ENCODE measurements at regions not wholly inside any gene's neighbourhood (a gene's known extent, or its start where the extent isn't known, plus 50 kb on each side); places are given as distances from the start of the nearest gene placed in this dataset.
"Not testable (repeated sequence)": the region's sequence is repeated elsewhere in the genome, so short reads cannot be mapped to it uniquely, and the experiment has no call there.

DNA sequence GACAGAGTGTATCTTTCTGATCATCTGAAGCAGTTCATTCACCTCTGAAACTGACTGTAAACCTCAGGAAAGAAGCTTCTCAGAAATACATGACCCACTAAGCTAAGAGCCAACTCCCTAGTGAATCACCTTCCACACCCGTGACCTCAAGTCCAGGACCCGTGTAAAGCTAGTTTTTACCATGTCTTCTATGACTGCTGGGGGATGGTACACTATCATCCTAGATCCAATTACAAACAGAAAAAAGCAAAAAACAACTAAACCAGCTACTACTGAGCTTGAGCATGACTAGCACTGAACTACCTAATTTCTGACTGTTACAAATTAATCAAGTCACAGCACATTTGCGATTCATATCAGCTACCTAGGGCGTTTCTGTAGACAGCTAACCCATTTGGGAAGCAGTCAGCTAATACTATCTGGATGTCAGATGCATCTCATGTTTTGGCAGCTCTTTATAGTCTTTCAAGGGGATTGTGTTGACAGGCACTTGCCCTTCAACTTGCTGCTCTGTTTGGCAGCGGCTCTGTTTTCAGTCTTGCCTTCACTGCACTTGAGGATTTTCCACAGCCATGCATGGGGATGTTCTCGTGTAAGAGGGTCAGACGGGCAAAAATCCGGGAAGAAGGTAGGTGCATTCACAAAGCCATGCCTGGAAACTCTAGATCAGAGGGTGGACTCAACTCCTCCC, 350.3 kb downstream of the ANAPC1 start:
- DNase-seq (ENCODE audit: low read depth), result not testable (repeated sequence)

DNA sequence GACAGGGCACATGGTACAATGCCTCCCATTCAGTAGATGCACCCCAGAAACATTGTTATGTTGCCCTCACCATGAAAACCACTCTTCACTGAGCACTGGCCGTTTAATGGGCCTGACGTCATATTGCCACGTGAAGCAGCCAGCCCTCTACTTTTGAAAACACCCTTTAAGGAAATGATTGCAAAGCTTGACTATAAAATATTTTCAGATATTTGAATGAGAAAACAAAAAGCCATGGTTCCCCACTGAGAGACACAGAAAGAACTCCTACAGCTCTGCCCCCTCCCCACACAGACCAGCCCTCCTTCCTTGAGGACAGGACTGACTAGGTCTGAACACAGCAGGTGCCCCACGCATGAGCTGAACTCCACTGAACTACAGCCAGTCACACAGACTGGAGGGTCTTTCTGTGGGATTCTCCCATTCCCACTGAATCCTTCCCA, 349.1 kb downstream of the ANAPC1 start:
- no peak for DNase-seq (ENCODE audit: low read depth)

DNA sequence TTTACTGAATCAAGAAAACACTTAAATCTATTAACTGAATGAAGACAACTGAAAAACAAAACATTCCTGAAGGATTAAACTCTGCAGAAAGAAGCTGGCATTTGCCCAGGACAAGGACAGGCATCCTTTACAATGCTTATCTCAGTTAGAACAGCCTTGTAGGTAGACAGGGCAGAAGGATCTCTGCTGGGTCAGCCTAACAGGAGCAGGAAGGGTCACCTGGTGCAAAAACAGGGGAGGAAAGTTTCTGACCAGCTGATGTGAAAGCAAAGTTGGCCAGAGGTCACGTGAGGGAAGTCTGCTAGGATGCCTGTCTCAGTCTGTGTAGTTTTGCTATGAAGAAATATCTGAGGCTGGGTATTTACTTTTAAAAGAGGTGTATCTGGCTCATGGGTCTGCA, 348.6 kb downstream of the ANAPC1 start:
- no peak for DNase-seq (ENCODE audit: low read depth)

DNA sequence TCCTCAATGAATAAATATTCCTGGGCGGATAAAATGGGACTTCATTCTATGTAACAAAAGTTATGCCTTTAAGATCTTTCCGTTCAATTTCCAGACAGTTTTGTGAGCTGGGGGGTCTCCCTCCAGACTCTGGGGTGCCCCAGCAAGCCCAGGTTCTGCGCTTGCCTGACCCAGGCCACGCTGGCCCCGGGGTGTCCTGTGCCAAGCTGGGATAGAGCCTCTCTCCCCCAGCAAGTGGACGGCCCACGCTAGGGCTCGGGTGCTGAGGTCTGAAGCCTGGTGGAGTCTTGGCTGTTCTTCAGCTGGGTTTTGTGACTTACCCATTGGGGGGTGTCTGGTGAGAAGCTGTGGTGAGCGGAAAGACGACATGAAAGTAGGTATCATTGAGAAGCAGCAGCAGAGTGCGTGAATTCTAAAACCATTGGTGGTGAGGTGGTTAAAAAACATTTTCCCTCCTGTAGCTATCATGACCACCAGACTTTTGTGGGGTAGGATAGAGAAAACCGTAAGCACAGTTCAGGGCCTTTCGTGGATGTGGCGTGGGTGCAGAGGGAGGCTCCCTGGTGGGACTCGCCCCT, 346.8 kb downstream of the ANAPC1 start:
- DNase-seq (ENCODE audit: low read depth), result no peak

DNA sequence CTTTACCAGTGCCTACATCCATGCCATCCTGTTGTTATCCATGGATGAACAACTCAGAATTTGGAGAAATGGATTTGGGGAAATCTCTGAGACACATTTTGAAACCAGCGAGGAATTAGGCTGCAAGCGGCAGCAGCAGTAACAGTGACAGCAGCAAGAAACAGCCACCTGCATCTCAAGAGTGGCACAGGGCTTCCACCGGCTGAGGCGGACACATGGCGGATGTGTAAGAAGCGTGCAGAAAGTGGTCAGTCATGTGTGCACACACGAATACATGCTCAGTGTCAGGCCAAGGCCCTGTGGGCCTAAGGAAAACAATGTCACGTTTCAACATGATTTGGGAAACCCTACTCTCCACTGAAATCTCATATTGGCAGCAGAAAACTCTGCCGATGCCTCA, 344.0 kb downstream of the ANAPC1 start:
- DNase-seq (ENCODE audit: low read depth), result not testable (repeated sequence)

DNA sequence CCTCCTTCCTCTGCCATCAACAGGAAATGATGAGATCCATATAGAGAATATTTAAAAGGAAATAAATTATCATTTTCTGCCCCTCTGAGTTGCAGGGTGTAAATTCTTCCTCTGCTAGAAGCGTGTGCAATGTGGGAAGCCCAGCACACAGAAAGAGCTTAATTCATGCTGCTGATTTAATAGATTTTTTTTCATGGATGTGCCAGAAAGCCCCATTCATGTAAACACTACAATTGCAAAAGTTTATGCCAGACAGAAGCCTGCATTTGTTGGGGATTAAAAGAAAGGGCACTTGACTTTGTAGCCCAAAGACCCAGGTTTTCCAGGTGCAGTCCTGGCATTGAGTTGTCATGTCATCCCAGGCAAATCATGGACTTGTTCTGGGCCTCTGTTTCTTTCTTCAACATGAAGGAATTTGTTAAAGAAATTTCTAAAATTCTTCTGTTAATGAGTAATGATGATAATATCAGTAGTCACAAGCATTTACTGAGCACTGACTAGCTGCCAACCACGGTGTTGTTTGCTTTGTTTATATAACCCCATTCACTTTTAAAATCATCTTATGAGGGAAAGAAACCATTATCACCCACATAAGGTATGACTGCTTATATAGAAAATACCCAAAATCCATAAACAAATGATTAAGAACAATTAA, 341.7 kb downstream of the ANAPC1 start:
- DNase-seq (ENCODE audit: low read depth), result not testable (repeated sequence)

DNA sequence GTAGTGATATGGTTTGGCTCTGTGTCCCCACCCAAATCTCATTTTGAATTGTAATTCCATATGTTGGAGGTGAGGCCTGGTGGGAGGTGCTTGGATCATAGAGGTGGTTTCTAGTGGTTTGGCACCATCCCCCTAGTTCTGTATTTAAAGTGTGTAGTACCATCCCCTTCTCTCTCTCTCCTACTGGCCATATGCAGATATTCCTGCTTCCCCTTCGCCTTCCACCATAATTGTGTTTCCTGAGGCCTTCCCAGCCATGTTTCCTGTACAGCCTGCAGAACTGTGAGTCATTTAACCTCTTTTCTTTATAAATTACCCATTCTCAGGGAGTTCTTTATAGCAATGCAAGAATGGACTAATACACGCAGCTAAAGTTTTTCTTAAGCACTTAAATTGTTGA, 340.0 kb downstream of the ANAPC1 start:
- not testable (repeated sequence) for DNase-seq (ENCODE audit: low read depth)

DNA sequence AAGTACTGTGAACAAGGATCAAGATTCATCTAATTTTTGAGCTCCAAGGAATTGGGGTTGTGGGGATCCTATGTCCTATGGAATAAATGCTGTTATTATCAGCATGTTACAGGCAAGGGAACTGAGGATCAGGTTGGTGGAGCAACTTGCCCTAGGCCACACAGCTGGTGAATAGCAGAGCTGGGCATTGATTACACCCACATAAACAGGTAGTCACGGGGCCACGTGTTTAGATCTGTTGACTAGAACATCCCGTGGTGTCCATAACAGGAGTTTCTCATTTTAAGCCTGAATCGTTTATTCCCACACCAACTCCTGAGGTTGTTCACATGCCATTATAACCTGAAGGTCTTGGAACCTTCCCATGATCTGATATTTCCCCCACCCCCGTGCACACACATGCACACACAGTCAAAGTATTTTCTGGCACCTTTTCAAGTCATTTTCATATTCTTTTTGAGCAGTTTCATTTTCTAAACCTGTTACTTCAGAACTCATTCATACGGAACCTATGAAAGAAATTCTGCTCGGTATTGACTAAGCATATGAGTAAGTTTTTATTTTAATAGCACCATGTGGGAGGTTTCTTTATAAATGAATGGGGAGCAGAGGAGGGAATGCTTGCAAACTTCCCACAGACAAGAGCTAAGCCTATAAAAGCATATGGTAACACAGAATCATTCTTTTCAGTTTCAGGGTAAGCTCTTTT, 338.1 kb downstream of the ANAPC1 start:
- not testable (repeated sequence) for DNase-seq (ENCODE audit: low read depth)

DNA sequence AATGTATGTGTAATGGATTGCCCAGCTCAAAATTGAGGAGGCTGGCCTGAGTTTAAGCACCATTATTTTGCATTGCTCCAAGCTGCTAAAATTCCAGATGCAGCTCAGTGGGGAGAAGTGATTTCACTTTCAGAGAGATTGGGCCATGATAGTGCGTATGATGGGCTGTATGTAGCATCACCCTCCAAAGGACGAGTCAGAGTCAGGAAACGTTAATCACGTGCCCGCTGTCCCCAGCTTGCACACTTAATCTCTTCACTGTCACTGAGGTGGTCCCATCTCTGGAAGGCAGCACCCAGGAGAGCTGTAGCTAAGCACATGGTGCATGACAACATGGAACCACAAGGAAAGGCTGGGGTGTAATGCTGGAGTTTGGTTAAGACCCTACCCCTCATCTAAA, 337.4 kb downstream of the ANAPC1 start:
- DNase-seq (ENCODE audit: low read depth), result not testable (repeated sequence)

DNA sequence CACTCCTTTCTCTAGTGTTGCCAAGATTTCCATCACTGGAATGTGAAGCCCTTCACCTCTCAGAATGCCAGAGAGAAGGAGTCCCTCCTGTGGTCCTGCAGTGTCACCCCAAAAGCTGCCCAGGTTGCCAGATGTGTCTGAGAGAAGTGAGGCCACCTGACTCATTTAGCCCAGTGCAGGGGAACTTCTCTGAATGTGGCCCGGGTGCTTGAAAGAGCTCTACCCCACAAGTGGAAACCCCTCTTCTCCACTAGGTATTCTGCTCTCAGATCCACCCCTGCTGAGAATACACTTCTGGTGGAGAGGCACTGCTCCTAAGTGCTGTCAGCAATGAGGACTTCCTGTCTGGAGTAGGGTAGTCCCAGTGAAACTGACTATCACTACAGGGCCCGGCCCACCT, 334.8 kb downstream of the ANAPC1 start:
- not testable (repeated sequence) for DNase-seq (ENCODE audit: low read depth)

DNA sequence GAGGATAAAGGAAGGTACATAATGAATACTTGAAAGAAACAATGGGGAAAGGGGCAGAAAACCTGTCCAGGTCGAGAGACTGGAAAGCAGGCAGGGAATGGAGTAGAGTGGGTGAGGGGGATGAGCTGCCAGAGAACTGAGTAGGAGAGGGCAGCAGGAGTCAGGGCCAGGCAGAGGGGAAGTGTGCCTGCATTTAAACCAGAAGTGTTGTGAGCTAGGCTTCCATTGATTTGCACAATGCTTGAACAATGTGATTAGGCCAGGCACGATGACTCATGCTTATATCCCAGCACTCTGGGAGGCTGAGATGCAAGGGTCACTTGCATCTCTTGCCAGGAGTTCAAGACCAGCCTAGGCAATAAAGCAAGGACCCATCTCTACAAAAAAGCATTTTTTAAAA, 332.6 kb downstream of the ANAPC1 start:
- not testable (repeated sequence) for DNase-seq (ENCODE audit: low read depth)

DNA sequence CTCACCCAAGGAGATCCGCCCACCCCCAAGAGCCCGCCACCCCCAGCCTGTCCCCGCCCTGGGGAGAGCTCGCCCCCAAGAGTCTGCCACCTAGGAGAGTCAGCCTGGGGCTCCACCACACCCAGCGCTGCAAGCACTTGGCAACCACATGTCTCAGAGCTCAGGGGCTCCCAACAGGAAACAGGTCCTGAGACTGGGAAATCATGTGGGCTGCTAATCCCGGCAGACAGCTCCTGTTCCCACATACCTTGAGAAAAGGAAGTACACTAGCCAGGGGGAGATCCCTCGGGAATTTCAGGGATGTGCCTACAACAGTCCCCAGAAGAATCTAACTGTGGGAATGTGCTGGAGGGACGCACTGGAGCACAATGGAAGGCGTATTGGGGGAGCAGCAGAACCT, 331.4 kb downstream of the ANAPC1 start:
- not testable (repeated sequence) for DNase-seq (ENCODE audit: low read depth)

DNA sequence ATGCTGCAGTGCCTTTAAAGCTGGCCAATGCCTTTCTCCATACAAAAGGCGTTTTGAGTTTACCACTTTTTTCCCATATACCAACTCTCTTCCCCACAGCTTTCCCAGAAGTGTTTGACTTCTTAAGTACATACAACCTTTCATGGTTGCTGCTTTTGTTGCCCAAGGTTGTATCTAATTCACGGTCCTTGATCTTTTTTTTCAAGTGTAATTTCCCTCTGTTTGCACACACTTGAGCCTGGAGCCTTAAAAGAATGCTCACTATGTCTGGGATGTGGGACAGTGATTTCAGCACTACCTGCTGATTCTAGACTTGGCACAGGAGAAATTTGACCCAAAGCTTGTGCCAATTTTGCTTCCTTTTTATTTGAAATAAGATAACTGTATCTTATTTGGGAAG, 324.7 kb downstream of the ANAPC1 start:
- DNase-seq (ENCODE audit: low read depth), result not testable (repeated sequence)

DNA sequence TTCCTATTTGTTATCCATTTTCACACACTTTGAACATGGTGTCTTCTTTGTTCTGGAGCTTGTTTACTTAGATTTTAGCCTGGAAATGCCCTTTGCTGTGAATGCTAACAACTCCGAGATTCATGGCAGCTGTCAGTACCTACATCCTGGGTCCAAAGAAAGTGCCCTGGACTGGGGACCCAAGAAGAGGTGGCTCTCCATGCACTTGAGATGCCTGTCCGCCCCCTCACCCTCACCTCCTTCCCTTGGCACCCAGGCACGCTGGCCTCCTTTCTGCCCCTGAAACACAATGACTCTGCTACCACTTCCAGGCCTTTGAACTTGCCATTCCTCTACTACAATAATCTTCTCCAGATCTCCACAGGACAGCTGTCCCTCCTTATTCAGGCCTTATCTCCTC, 324.2 kb downstream of the ANAPC1 start:
- not testable (repeated sequence) for DNase-seq (ENCODE audit: low read depth)

DNA sequence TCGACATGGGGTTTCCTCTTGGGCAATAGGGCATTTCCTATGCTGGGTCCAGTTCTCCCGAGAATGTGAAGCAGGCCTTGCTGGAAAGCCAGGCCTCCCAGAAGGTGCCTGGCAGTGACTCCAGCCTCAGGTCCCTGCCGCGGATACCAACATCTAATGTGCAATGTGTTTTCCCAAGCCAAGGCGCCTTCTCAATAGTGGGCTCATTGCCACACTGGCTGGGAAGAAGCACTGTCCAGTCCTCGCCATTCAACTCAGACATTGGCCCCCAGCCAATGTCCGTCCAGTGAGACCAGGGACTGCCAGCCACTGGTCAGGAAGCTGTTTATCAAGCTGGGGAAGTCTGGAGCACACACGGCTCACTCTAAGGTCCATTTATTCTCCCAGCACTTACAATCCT, 317.9 kb downstream of the ANAPC1 start:
- DNase-seq (ENCODE audit: low read depth), result not testable (repeated sequence)

DNA sequence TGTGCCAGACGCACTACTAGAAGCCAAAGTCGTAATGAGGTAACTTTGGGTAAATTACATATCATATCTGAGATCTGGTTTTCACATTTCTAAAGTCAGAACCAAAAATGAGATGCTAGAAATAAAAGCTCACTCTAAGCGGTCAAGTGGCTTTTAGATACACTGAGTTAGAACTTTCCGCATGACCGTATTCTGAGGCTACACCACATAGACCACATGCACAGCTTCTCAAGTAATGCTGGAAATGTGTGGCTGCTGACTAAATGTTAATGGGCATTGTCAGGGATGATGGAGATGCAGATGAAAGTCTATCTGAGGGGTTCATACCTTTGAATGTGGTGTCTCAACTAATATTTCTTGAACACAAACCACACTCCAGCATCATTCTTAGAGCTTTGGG, 316.8 kb downstream of the ANAPC1 start:
- not testable (repeated sequence) for DNase-seq (ENCODE audit: low read depth)

DNA sequence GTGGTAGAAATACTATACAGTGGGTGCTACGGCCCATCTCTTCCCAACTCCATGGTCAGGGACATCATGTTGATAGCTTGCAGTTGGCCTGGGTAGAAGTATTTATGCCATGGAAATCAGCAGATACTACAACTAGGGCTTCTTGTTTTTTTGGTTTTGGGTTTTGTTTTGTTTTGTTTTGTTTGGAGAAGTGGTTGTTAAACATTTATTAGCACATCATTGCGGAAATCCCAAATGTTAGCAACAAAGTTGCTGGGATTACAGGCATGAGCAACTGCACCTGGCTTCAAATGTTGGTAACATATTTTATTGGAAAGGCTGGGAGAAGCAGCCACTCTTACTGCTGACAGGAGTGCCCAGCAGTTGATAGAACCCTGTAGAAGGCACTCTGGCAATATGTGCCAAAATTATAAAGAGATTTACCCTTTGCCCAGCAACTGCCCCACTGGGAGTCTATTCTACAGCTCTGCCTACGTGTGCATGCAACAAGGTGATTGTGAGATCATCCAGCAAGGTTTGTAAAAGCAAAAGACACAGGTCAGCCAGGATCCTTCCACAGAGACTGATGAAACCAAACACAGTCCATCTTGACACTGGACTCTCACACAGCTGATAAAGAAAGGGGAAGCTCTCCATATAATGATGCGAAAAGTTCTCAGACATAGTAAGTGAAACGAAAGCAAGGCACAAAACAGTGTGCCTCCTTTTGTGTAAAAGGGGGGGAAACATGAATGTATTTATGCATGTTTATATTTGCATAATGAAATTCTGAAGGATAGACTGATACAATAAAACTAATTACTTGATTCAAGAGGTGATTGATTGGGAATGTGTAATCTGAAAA, 314.4 kb downstream of the ANAPC1 start:
- DNase-seq (ENCODE audit: low read depth), result not testable (repeated sequence)

DNA sequence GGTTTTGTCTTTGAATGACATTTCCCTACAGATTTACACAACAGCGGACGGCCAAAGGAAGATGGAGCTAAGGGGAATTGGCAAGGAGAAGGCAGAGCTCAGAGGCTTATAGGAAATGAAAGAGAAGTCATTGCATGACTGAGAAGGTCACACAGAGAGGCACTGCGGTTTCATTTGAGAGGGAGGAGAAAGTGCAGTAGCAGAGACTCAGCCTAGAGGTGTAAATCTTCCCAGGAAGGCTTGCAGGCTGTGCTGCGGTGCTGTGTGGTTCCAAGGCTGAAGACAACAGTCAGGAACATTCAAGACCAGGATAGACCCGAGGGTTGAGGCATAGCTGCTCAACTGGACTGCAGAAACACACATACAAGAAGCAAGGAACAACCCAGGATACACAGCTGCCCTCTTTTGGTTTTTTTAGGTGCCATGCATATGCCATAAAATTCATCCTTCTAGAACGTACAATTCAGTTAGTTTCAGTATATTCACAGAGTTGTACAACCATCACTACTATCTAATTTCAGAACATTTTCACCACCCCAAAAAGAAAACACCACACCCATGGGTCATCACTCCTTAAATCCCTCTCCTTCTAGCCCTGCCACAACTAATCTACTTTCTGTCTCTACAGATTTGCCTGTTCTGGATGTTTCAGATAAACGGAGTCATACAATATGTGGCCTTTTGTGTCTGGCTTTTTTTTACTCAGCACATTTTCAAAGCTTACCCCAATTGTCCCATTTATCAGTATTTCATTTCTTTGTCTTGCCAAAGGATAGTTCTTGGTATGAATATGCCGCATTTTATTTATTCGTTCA, 313.5 kb downstream of the ANAPC1 start:
- not testable (repeated sequence) for DNase-seq (ENCODE audit: low read depth)

DNA sequence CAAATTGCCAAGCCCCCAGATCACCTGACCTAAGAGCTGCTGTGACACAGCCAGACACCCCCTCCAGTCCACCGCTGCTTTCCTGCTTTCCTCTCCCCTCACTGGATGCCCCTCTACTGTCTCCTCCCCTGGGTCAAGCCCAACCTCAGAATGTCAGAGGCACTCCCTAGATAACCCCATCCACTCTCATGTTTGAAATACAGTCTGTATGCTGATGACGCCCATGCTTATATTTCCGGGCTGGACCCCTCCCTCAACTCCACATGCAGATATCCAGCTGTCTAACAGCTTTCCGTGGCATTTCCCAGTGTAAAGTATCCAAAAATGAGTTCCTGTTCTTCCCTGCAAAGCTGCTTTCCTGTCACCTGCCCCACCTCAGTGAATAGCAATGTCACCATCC, 309.2 kb downstream of the ANAPC1 start:
- not testable (repeated sequence) for DNase-seq (ENCODE audit: low read depth)

DNA sequence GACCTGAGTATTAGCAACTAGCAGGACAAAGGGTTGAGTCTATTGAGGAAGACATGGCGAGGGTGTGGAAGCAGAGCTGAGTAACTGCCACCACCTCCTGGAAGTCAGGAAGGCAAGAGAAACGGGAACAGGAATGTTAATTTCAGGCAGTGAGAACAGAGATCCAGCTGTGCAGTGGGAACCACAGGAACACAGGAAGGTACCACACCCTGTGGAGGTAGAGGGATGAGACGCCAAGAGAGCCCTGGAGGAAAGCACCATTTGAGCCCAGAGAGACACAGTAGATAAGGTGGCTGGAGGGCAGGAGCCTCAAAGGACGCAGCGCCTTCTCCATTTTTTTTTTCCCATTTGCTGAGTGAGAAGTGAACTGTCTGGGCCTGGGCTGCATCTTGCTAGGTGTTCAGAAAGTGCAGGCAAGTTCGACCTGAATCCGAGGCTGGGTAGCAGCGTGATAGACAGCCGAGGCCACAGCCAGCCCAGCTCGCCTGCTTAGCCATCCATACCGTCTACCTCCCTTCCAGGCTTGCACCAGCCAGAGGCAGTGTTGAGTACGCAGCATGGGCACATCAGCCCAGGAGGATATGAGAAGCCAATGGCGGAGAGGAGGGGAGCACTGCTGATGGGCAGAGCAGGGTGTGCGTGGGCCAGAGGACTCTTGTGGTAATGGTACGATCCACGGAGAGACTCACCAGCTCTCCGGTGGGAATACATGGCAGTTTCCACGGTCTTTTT, 306.7 kb downstream of the ANAPC1 start:
- not testable (repeated sequence) for DNase-seq (ENCODE audit: low read depth)

Measured in activated T-cell treated with anti-CD3 and anti-CD28 coated beads for 48 hours (primary cell).